ENCODE measurements at regions not wholly inside any gene's neighbourhood (a gene's known extent, or its start where the extent isn't known, plus 50 kb on each side); places are given as distances from the start of the nearest gene placed in this dataset.

GRCh38 chr6:168223755-168224154 is 95.8 kb downstream of the DACT2 start:
- TF ChIP-seq POLR2AphosphoS5 (IDR thresholded peaks at IDR 0.05; ENCODE audit: low read depth, low read length) (no peak), POLR2A (IDR thresholded peaks at IDR 0.05; ENCODE audit: low read depth, low read length) (no peak)
